Caco-2 (cell line): ENCODE measurements at regions not wholly inside any gene's neighbourhood (a gene's known extent, or its start where the extent isn't known, plus 50 kb on each side); places are given as distances from the start of the nearest gene placed in this dataset.

Experiments
- BruUV-seq: library from RNA; stranded (reverse); fragments of 400-500 nt; replicated peaks from 2 replicates; lab custom pipeline; 2021; lab: Mats Ljungman, UMichigan
- CTCF ChIA-PET: fragments of 300-600 bp; sonication (Branson Sonifier 250); formaldehyde crosslinking; loops from one replicate; lab custom pipeline; 2022; ENCODE audit warnings: antibody characterized with exemption; lab: Charles Lee
- POLR2A ChIA-PET: fragments of 300-600 bp; sonication (Branson Sonifier 250); formaldehyde crosslinking; loops from one replicate; lab custom pipeline; 2022; ENCODE audit warnings: antibody characterized with exemption; lab: Charles Lee
- DNase-seq, 2 experiments: peaks; one replicate each; pipeline versions ENCODE4 v3.0.0 to v3.0.0-alpha.2; 2020 to 2022
- H3K27me3 ChIP-seq: replicated peaks from 2 replicates; pipeline ENCODE4 v1.6.0; 2011; ENCODE audit warnings: low read length; ENCODE audit not compliant: control insufficient read depth, insufficient read depth
- H3K36me3 ChIP-seq: 2 replicates; pipeline ENCODE4 v1.5.1; 2011; ENCODE audit warnings: low read length; ENCODE audit not compliant: control insufficient read depth, insufficient read depth
- H3K4me1 ChIP-seq: fragments of 250-450 bp; sonication (Bioruptor Pico); 2 replicates; pipeline ENCODE4 v1.5.1; 2020; ENCODE audit warnings: mild to moderate bottlenecking
- H3K4me3 ChIP-seq: 2 replicates; pipeline ENCODE4 v1.5.1; 2011; ENCODE audit warnings: low read depth, mild to moderate bottlenecking, control low read depth, low read length
- H3K9me3 ChIP-seq: fragments of 250-450 bp; sonication (Bioruptor Pico); 2 replicates; pipeline ENCODE4 v1.5.1; 2020; ENCODE audit warnings: mild to moderate bottlenecking, moderate library complexity
- H3K27ac Mint-ChIP-seq: one replicate; pipeline ENCODE4 v1.8.0; 2022; ENCODE audit warnings: mixed read lengths; ENCODE audit not compliant: unreplicated experiment
- H3K27me3 Mint-ChIP-seq: one replicate; pipeline ENCODE4 v1.8.0; 2022; ENCODE audit warnings: mixed read lengths; ENCODE audit not compliant: insufficient read depth, unreplicated experiment
- H3K36me3 Mint-ChIP-seq: one replicate; pipeline ENCODE4 v1.8.0; 2022; ENCODE audit warnings: mild to moderate bottlenecking, mixed read lengths; ENCODE audit not compliant: insufficient read depth, unreplicated experiment
- H3K4me1 Mint-ChIP-seq: one replicate; pipeline ENCODE4 v1.8.0; 2022; ENCODE audit warnings: low read depth, mixed read lengths; ENCODE audit not compliant: unreplicated experiment
- H3K4me3 Mint-ChIP-seq: one replicate; pipeline ENCODE4 v1.8.0; 2022; ENCODE audit warnings: mild to moderate bottlenecking, moderate library complexity, mixed read lengths; ENCODE audit not compliant: unreplicated experiment
- H3K9me3 Mint-ChIP-seq: one replicate; pipeline ENCODE4 v1.8.0; 2022; ENCODE audit warnings: mixed read lengths; ENCODE audit not compliant: unreplicated experiment
- CTCF ChIP-seq, 2 experiments: fragments of 200-600 bp in 1 of 2; IDR thresholded peaks; 1 replicate in 1 of 2; 2 replicates in 1 of 2; pipeline versions ENCODE4 v1.5.1 to v1.8.0; 2011 to 2022; ENCODE audit warnings: antibody characterized with exemption in 1 of 2, control low read depth in 1 of 2, inconsistent platforms in 1 of 2, low read depth in 1 of 2, low read length in 1 of 2, mild to moderate bottlenecking in 1 of 2, moderate library complexity in 1 of 2; ENCODE audit not compliant: insufficient read depth in 1 of 2, severe bottlenecking in 1 of 2, unreplicated experiment in 1 of 2
- intact Hi-C: fragments of 100-400 bp; cut with micrococcal nuclease; formaldehyde crosslinking; loops from one replicate; pipeline ENCODE4 v1.10.0; 2022; ENCODE audit not compliant: unreplicated experiment

- POLR2A ChIA-PET = no interaction called here
- Histone ChIP-seq H3K9me3 (no peaks in the 10 kb centered on the region), H3K36me3 (no peaks in the 10 kb centered on the region; the same call in 1 of the 2 replicates), H3K4me3 (no peak overlapping the region), H3K27me3 (no peaks in the 10 kb centered on the region), H3K4me1 (peaks cover 52% of the 10 kb centered on the region)
- peak in 1 of 2 experiments; percentile 18 for DNase-seq
- Mint-ChIP-seq H3K36me3 (peaks cover 11% of the 10 kb centered on the region), H3K27ac (peak overlapping the region; percentile 48), H3K9me3 (no peaks in the 10 kb centered on the region), H3K27me3 (no peaks in the 10 kb centered on the region), H3K4me3 (no peak overlapping the region), H3K4me1 (peaks cover 30% of the 10 kb centered on the region)
- BruUV-seq = no TSS peak
- TF ChIP-seq CTCF (IDR thresholded peaks at IDR 0.05; ENCODE audit: insufficient read depth in 1 of 2, low read depth in 1 of 2, low read length in 1 of 2, severe bottlenecking in 1 of 2, unreplicated experiment in 1 of 2) = no peak
- intact Hi-C loops = no loop called here
- CTCF ChIA-PET = no interaction called here
These were observed 89.9 kb upstream of the TMPRSS2 start for GRCh38 chr21:41597811-41598231.

GRCh38 chr21:41597227-41597626 lies 89.3 kb upstream of the TMPRSS2 start:
- Histone ChIP-seq H3K36me3 (no peaks in the 10 kb centered on the region; the same call in 1 of the 2 replicates), H3K9me3 (no peaks in the 10 kb centered on the region), H3K27me3 (no peaks in the 10 kb centered on the region), H3K4me1 (peaks cover 54% of the 10 kb centered on the region), H3K4me3 (no peak overlapping the region)
- DNase-seq = peak in 1 of 2 experiments; percentile 18
- CTCF ChIA-PET = no interaction called here
- Mint-ChIP-seq H3K36me3 (peaks cover 11% of the 10 kb centered on the region), H3K4me3 (no peak overlapping the region), H3K27me3 (no peaks in the 10 kb centered on the region), H3K4me1 (peaks cover 30% of the 10 kb centered on the region), H3K9me3 (no peaks in the 10 kb centered on the region), H3K27ac (peak overlapping the region; percentile 84)
- POLR2A ChIA-PET = no interaction called here
- intact Hi-C loops = no loop called here
- BruUV-seq = no TSS peak
- no peak for TF ChIP-seq CTCF (IDR thresholded peaks at IDR 0.05; ENCODE audit: insufficient read depth in 1 of 2, low read depth in 1 of 2, low read length in 1 of 2, severe bottlenecking in 1 of 2, unreplicated experiment in 1 of 2)

GRCh38 chr21:41596241-41596925 lies 88.4 kb upstream of the TMPRSS2 start:
- peaks cover 33% of the 10 kb centered on the region for H3K4me1 Mint-ChIP-seq
- H3K36me3 ChIP-seq = no peaks in the 10 kb centered on the region; the same call in 1 of the 2 replicates
- no peaks in the 10 kb centered on the region for H3K9me3 Mint-ChIP-seq
- CTCF ChIA-PET = no interaction called here
- peak overlapping the region; percentile 84 for H3K27ac Mint-ChIP-seq
- no peak overlapping the region for H3K4me3 Mint-ChIP-seq
- H3K4me3 ChIP-seq = no peak overlapping the region
- H3K27me3 Mint-ChIP-seq = no peaks in the 10 kb centered on the region
- H3K9me3 ChIP-seq = no peaks in the 10 kb centered on the region
- H3K4me1 ChIP-seq = peaks cover 52% of the 10 kb centered on the region
- intact Hi-C loops = no loop called here
- no peak for TF ChIP-seq CTCF (IDR thresholded peaks at IDR 0.05; ENCODE audit: insufficient read depth in 1 of 2, low read depth in 1 of 2, low read length in 1 of 2, severe bottlenecking in 1 of 2, unreplicated experiment in 1 of 2)
- POLR2A ChIA-PET = no interaction called here
- peaks cover 11% of the 10 kb centered on the region for H3K36me3 Mint-ChIP-seq
- BruUV-seq = no TSS peak
- DNase-seq = peak in 1 of 2 experiments; percentile 23
- no peaks in the 10 kb centered on the region for H3K27me3 ChIP-seq
